Liver (tissue), 7 donors: ENCODE measurements at regions not wholly inside any gene's neighbourhood (a gene's known extent, or its start where the extent isn't known, plus 50 kb on each side); places are given as distances from the start of the nearest gene placed in this dataset.

ENCODE experiments used
- DNase-seq: peaks from one replicate; pipeline ENCODE4 v3.0.0-alpha.2; 2017; ENCODE audit warnings: low spot score
- H3K27ac ChIP-seq, 2 donors: one replicate each; pipeline ENCODE4 v1.7.0; 2013; ENCODE audit warnings: inconsistent platforms in 2 of 2, low read length in 2 of 2, control low read depth in 1 of 2, low read depth in 1 of 2, mild to moderate bottlenecking in 1 of 2
- H3K27me3 ChIP-seq, 4 donors: one replicate each; pipeline versions ENCODE4 v1.6.1 to v1.7.0; 2013; ENCODE audit warnings: low read length in 3 of 4, inconsistent platforms in 1 of 4, mild to moderate bottlenecking in 1 of 4, moderate library complexity in 1 of 4; ENCODE audit not compliant: control insufficient read depth in 4 of 4, insufficient read depth in 4 of 4
- H3K36me3 ChIP-seq, 4 donors: one replicate each; pipeline versions ENCODE4 v1.6.1 to v1.7.0; 2013; ENCODE audit warnings: low read length in 3 of 4, mild to moderate bottlenecking in 3 of 4, low read depth in 1 of 4, moderate library complexity in 1 of 4; ENCODE audit not compliant: control insufficient read depth in 4 of 4, insufficient read depth in 3 of 4
- H3K4me1 ChIP-seq, 4 donors: one replicate each; pipeline versions ENCODE4 v1.6.1 to v1.7.0; 2013; ENCODE audit warnings: low read length in 3 of 4, mild to moderate bottlenecking in 3 of 4, moderate library complexity in 1 of 4; ENCODE audit not compliant: control insufficient read depth in 4 of 4, insufficient read depth in 4 of 4
- H3K4me3 ChIP-seq, 3 donors: one replicate each; pipeline versions ENCODE4 v1.6.1 to v1.7.0; 2013; ENCODE audit warnings: low read length in 3 of 3, control low read depth in 1 of 3, low read depth in 1 of 3, mild to moderate bottlenecking in 1 of 3
- H3K9ac ChIP-seq, 2 donors: one replicate each; pipeline ENCODE4 v1.7.0; 2013; ENCODE audit warnings: low read length in 2 of 2, mild to moderate bottlenecking in 2 of 2, moderate library complexity in 2 of 2, control low read depth in 1 of 2, low read depth in 1 of 2
- H3K9me3 ChIP-seq, 4 donors: one replicate each; pipeline versions ENCODE4 v1.6.1 to v1.7.0; 2013; ENCODE audit warnings: low read length in 3 of 4; ENCODE audit not compliant: control insufficient read depth in 4 of 4
- ATF3 ChIP-seq: IDR thresholded peaks from 2 replicates; pipeline ENCODE4 v1.6.1; 2016; ENCODE audit warnings: antibody characterized with exemption
- EGR1 ChIP-seq, 2 donors: IDR thresholded peaks; 2 replicates each; pipeline ENCODE4 v1.6.1; 2016 to 2018; ENCODE audit warnings: antibody characterized with exemption in 2 of 2, low read depth in 2 of 2
- FOXA1 ChIP-seq: IDR thresholded peaks from 2 replicates; pipeline ENCODE4 v1.6.1; 2016; ENCODE audit warnings: antibody characterized with exemption
- FOXA2 ChIP-seq: IDR thresholded peaks from 2 replicates; pipeline ENCODE4 v1.6.1; 2016; ENCODE audit warnings: antibody characterized with exemption
- GABPA ChIP-seq, 2 donors: IDR thresholded peaks in 1 of 2; conservative IDR thresholded peaks in 1 of 2; 2 replicates each; pipeline ENCODE4 v1.6.1; 2016; ENCODE audit warnings: antibody characterized with exemption in 2 of 2, mild to moderate bottlenecking in 1 of 2, moderate library complexity in 1 of 2
- HNF4A ChIP-seq, 2 donors: conservative IDR thresholded peaks; 2 replicates each; pipeline ENCODE4 v1.6.1; 2016; ENCODE audit warnings: antibody characterized with exemption in 2 of 2, mild to moderate bottlenecking in 2 of 2
- HNF4G ChIP-seq: IDR thresholded peaks from 2 replicates; pipeline ENCODE4 v1.6.1; 2016; ENCODE audit warnings: antibody characterized with exemption
- JUND ChIP-seq, 2 donors: IDR thresholded peaks; 2 replicates each; pipeline ENCODE4 v1.6.1; 2016; ENCODE audit warnings: antibody characterized with exemption in 2 of 2
- NR2F2 ChIP-seq: IDR thresholded peaks from 2 replicates; pipeline ENCODE4 v1.6.1; 2016; ENCODE audit warnings: antibody characterized with exemption
- RAD21 ChIP-seq, 2 donors: IDR thresholded peaks; 2 replicates each; pipeline ENCODE4 v1.6.1; 2016; ENCODE audit warnings: antibody characterized with exemption in 2 of 2, mild to moderate bottlenecking in 2 of 2
- REST ChIP-seq: IDR thresholded peaks from 2 replicates; pipeline ENCODE4 v1.6.1; 2016; ENCODE audit warnings: antibody characterized with exemption, mild to moderate bottlenecking
- RXRA ChIP-seq, 2 donors: IDR thresholded peaks; 2 replicates each; pipeline ENCODE4 v1.6.1; 2017 to 2018; ENCODE audit warnings: antibody characterized with exemption in 2 of 2, mild to moderate bottlenecking in 1 of 2
- TAF1 ChIP-seq: conservative IDR thresholded peaks from 2 replicates; pipeline ENCODE4 v1.6.1; 2016; ENCODE audit warnings: antibody characterized with exemption, mild to moderate bottlenecking
- YY1 ChIP-seq: IDR thresholded peaks from 2 replicates; pipeline ENCODE4 v1.6.1; 2016; ENCODE audit warnings: antibody characterized with exemption, mild to moderate bottlenecking
- ZBTB33 ChIP-seq: IDR thresholded peaks from 2 replicates; pipeline ENCODE4 v1.6.1; 2016; ENCODE audit warnings: antibody characterized with exemption
- WGBS: extraction: QIAGEN DNeasy Blood & Tissue Kit; methylation state at CpG from one replicate; pipeline ENCODE4 v1.1.7; 2013; 5-methylcytosine and 5-hydroxymethylcytosine counted together
- donor health status: healthy.
- donor health status: healthy.
- donor health status: healthy.
- donor health status: healthy.

GRCh38 chr3:99521551-99521950 lies 116.8 kb upstream of the COL8A1 start:
- H3K27ac ChIP-seq, result no peak overlapping the region
- no peak for TF ChIP-seq GABPA (IDR thresholded peaks at IDR 0.05 in 1 of 2, conservative IDR thresholded peaks at IDR 0.05 in 1 of 2)
- TF ChIP-seq YY1, result no peak
- TF ChIP-seq NR2F2, result no peak
- no peak for TF ChIP-seq HNF4A (conservative IDR thresholded peaks at IDR 0.05)
- TF ChIP-seq REST, result no peak
- no peak for TF ChIP-seq HNF4G
- TF ChIP-seq RAD21 (IDR thresholded peaks at IDR 0.05), result no peak
- TF ChIP-seq ATF3, result no peak
- no peaks in the 10 kb centered on the region for H3K36me3 ChIP-seq
- H3K9me3 ChIP-seq, result no peaks in the 10 kb centered on the region
- no peak overlapping the region for H3K9ac ChIP-seq
- no peaks in the 10 kb centered on the region for H3K27me3 ChIP-seq
- H3K4me1 ChIP-seq, result no peaks in the 10 kb centered on the region
- 82% methylated on average over 2 of the region's 2 CpGs for WGBS
- DNase-seq, result no peak
- no peak overlapping the region for H3K4me3 ChIP-seq

- Histone ChIP-seq H3K9me3 (no peaks in the 10 kb centered on the region), H3K27me3 (no peaks in the 10 kb centered on the region), H3K27ac (no peak overlapping the region), H3K9ac (no peak overlapping the region), H3K4me3 (no peak overlapping the region), H3K36me3 (no peaks in the 10 kb centered on the region), H3K4me1 (no peaks in the 10 kb centered on the region)
- no peak for DNase-seq
- TF ChIP-seq ATF3 (no peak), EGR1 (IDR thresholded peaks at IDR 0.05; ENCODE audit: low read depth in 2 of 2) (no peak), RXRA (IDR thresholded peaks at IDR 0.05) (no peak), FOXA2 (no peak), HNF4A (conservative IDR thresholded peaks at IDR 0.05) (no peak), GABPA (IDR thresholded peaks at IDR 0.05 in 1 of 2, conservative IDR thresholded peaks at IDR 0.05 in 1 of 2) (no peak), YY1 (no peak), FOXA1 (no peak), REST (no peak), TAF1 (no peak), RAD21 (IDR thresholded peaks at IDR 0.05) (no peak), ZBTB33 (no peak), JUND (IDR thresholded peaks at IDR 0.05) (no peak), NR2F2 (no peak)
These were observed 117.9 kb upstream of the COL8A1 start for GRCh38 chr3:99520513-99520912.
